IMR-90 (cell line): ENCODE measurements at regions not wholly inside any gene's neighbourhood (a gene's known extent, or its start where the extent isn't known, plus 50 kb on each side); places are given as distances from the start of the nearest gene placed in this dataset.

Source experiments
- CTCF ChIP-seq: conservative IDR thresholded peaks from 2 replicates; pipeline ENCODE4 v1.5.1; 2012; ENCODE audit warnings: mild to moderate bottlenecking, low read depth, low read length, improper control_type of control experiment
- USF2 ChIP-seq: fragments of 150-350 bp; IDR thresholded peaks from 2 replicates; pipeline ENCODE4 v1.6.1; 2017; ENCODE audit warnings: mild to moderate bottlenecking, antibody characterized with exemption, low read length, low read depth

DNA sequence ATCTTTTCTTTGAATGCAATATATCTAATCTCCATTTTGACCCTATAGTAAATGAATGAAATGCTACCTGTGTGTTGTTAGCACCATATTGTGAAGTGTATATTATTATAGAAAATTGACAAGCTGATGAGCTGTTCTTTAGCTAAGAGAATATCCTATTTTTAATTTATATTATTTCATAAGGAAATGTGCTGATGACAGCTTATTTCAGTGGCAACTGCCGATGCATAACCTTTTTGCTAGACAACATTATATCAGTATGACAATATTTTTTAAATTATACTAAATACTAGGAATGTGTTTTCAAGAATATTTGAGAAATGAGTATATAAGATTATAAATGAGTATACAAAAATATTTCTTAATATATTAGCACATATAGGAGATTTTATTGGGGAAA, 573.1 kb downstream of the ZNF608 start:
- TF ChIP-seq CTCF (no peak), USF2 (no peak)
